ENCODE measurements at regions not wholly inside any gene's neighbourhood (a gene's known extent, or its start where the extent isn't known, plus 50 kb on each side); places are given as distances from the start of the nearest gene placed in this dataset.

GRCh38 chr7:46654546-46655443 lies 733.7 kb upstream of the IGFBP3 start:
- no peak for DNase-seq

- no peak for DNase-seq
These were observed 732.8 kb upstream of the IGFBP3 start for GRCh38 chr7:46653848-46654247.

DNA sequence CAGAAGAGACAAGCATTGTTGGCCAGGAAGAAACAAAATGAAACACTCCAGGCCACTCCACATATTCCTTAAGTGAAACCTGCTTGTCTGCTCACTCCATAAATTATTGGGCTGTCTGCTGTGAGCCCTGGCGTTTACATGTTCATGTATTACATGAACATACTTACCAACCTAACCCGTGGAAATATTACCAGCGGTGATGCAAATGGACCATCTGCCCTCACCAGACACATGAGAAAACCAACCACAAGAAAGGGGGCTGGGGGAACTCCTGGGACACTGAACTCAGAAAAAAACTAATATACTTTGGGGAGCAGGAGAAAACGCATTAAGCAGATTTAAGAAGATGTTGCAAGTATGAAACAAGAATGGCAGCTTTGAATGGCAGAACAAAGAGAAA lies 731.2 kb upstream of the IGFBP3 start:
- DNase-seq = no peak

- no peak for DNase-seq
These were observed 730.6 kb upstream of the IGFBP3 start for GRCh38 chr7:46651561-46652088.

DNA sequence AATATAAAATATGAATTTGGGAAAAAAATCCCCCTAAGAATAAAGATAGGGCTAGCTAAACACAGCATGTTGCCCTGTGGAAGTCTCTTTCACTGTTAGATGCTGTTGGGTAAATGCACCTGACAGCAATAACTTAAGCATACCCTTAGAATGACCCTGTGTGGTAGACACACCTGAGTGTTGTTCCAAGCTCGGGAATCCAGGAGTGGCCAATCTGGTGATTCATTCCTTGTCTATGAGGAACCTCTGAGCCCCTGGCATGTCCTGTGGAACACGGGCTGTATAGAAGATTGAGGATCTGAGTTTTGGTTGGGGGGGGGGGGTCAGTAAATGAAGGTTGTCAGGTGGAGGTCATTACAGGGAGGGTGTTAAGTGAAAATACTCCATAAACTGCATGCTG lies 730.0 kb upstream of the IGFBP3 start:
- no peak for DNase-seq

GRCh38 chr7:46649876-46650275 lies 728.8 kb upstream of the IGFBP3 start:
- no peak for DNase-seq

DNA sequence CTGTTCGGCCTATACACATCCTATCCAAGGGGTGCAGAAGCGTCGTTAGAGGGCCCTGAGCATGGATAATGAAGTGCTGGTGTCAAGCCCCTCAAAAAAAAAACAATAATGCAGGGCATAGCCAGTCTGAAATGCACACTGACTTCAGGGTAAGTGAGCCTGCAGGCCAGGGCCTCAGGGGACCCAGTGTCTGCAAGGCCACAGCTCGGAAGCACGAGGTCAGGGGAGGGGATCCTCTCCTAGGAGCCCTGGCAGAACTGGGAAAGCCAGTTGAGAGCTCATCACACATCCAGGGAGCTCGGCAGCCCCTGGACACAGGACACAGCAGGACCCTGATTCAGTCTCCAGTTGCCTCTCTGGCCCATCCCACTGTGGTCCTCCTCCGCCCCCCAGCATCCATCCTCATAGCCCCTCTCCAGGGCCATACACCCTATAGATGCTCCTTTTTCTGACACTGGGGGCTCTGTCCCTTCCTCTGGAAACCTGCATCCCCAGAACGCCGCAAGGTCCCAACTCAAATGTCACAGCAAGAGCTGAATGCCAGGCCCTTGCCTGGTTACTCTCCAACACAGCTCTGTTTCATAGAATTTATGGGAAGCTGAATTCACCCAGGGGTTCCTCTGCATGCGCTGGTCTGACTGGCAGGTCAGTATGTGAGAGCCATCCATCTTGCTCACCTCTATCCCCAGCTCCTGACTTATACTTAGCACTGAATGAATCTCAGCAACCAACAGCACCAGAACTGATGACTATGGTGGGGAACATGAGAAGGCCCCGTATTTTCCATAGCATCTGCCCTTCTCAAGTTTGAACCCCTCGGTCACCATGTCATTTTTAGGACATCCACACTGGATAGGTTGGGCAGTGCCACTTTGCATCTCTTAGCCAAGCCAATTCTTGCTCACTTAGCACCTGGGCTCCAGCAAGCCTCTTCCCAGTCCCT lies 717.0 kb upstream of the IGFBP3 start:
- DNase-seq = no peak

DNA sequence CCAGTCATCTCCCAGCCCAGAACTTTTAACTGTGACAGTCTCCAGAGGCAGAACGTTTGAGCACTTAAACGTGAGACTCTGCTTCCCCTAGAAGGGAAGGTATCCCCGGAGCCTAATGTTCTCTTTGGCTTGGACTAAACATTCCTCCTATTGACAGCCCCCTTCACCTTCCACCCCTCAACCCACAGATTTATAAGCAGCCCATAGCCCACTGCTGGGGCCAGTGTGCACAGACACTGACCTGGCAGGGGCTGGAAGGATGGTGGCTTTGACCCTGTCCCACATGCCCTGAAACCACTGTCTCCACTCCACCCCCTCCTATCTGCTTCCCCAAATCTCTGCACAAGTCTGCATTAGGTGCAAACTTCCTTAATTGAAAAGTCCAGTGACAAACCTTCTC lies 715.0 kb upstream of the IGFBP3 start:
- no peak for DNase-seq

DNA sequence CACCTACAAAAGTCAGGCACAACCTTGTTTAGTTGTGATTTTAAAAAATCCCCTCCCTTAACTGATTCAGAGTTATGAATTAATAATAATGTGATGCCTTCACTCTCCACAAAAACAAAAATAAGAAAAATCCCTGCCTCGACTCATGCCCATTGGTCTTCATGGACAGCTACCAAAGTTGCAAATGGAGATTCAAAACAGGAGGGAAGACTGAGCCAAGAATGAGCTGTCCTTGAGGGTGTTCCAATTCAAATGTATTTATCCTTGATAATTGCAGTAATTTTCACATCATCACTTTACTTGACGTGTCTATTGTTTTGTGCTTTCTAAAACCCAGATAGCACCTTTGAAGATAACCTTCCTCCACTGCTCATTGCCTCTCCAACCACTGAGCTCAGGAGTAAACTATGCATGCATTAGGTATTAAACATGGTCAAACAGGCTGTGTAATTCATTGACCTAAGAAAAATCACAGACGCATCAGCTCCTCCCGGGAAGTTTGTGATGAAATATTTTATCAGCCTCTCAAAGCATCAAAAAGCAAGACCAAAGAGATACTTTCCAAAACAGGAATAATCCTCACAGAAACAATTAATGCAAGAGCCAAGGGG lies 712.7 kb upstream of the IGFBP3 start:
- DNase-seq = no peak

- DNase-seq = no peak
These were observed 712.1 kb upstream of the IGFBP3 start for GRCh38 chr7:46633200-46633599.

DNA sequence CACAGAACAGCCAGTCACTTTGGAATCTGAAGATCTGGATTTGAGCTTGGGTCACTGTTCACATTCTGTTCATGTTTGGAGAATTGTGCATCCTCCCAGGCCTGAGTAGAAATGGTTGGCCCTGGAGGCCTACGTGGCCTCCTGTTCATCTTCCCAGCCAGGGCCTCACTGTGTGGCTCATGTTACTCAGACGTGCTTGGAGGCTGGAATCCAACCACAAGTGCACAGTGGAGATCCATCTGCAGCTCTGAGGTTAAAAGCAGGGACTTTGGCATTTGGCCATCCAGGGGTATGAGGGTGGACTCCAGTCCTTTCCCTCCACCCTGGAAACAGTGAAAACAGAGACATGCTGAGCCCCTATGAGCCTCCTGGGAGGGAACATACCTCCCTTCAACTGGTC lies 709.0 kb upstream of the IGFBP3 start:
- no peak for DNase-seq

GRCh38 chr7:46628389-46628788 lies 707.3 kb upstream of the IGFBP3 start:
- no peak for DNase-seq

DNA sequence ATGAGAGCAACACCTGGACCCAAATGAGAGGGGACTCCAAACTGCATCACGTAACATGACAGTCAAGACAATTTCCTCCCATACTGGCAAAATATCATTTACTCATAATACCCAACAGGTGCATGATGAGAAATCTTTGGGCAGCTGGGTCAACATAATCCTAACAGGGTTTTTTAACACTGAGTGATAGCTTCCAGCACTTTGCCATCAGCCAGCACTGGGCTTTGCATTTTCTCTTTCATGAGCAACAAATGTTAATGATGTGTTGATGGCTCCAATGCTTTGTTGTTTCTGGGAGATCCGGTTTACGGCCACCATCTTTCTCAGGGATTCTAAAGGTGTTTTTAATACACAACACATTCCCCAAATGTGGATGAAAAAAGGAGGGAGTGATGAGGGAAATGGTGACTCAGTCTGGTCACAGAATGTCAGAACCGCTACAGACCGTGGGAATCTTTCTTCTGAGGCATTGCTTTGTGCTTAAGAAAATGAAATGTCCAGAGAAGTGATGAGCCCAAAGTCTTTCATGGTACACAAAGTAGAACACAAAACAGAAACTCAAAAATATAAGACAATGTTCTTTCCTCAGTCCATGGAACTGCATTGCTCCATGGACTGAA lies 705.7 kb upstream of the IGFBP3 start:
- DNase-seq = no peak

GRCh38 chr7:46626261-46626660 lies 705.2 kb upstream of the IGFBP3 start:
- no peak for DNase-seq

GRCh38 chr7:46625032-46625431 lies 704.0 kb upstream of the IGFBP3 start:
- no peak for DNase-seq

DNA sequence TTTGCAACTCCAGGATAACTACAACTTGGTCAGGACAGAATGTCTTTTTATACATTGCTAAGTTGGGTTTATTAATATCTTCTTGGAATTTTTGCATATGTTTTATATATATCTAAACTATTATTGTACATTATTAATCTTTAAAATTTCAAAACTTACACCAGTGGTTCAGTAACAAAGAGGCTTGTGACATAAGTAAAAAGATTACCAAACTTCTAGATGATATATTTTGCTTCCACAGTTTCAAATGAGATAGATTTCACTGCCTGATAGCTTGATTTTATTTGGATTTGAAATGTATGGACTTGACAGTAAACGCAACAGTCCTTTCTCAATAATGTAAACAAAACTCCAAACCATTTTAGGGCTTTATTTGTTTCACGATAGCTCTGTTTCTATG lies 701.2 kb upstream of the IGFBP3 start:
- DNase-seq = no peak

DNA sequence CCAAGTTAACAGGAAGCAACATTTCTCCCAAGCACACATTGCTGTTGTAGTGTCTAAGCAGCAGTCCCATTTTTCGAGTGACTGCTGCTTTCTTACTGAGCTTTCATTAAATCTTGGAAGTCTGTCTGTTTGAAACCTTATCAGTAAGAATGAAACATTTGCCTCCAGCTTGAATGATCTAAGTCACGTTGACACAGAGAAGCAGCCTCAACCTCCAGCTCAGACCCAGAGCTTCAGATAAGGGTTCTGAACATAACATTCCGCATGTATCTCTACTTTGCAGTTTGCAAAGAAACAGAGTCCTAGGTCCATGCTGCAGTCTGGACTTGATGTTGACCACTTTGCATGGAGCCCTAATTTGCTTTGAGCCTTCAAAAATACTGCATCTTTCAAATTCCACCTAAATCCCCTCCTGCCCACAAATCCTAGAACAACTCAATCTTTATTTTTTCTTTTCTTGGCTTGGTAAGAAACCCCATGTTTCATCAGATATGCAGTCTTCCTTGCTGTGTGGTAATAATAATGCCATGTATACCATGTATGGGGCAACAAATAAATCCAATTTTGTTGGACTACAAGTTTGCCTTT lies 698.7 kb upstream of the IGFBP3 start:
- DNase-seq = no peak

- no peak for DNase-seq
These were observed 695.6 kb upstream of the IGFBP3 start for GRCh38 chr7:46616636-46617035.

DNA sequence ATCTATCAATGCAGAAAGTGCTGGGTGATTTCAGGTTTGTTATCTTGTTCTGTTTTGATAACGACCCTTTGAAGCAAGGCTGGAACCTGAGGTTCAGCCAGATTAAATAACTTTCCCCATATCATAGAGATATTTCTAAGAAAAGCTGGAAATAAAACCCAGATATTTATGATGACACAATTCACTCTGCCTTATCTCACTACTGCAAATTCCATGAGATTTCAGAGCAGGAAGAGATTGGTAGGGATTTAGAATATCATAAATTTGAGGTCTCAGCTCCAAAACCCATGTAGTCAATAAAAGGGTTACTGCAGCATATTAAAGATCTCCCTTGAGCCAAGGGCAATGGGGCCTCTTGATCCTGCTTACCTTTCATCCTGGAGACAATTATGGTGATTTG lies 692.5 kb upstream of the IGFBP3 start:
- DNase-seq = no peak

GRCh38 chr7:46613116-46613515 lies 692.0 kb upstream of the IGFBP3 start:
- DNase-seq = no peak

GRCh38 chr7:46611508-46611907 lies 690.4 kb upstream of the IGFBP3 start:
- DNase-seq = no peak

GRCh38 chr7:46610746-46611145 lies 689.7 kb upstream of the IGFBP3 start:
- no peak for DNase-seq
